ENCODE measurements at regions not wholly inside any gene's neighbourhood (a gene's known extent, or its start where the extent isn't known, plus 50 kb on each side); places are given as distances from the start of the nearest gene placed in this dataset.

GRCh38 chr13:60260440-60260839 lies 96.7 kb upstream of the DIAPH3 start:
- H3K4me1 ChIP-seq: no peaks in the 10 kb centered on the region
- H3K36me3 ChIP-seq: no peaks in the 10 kb centered on the region
- TF ChIP-seq, protein P1, sequence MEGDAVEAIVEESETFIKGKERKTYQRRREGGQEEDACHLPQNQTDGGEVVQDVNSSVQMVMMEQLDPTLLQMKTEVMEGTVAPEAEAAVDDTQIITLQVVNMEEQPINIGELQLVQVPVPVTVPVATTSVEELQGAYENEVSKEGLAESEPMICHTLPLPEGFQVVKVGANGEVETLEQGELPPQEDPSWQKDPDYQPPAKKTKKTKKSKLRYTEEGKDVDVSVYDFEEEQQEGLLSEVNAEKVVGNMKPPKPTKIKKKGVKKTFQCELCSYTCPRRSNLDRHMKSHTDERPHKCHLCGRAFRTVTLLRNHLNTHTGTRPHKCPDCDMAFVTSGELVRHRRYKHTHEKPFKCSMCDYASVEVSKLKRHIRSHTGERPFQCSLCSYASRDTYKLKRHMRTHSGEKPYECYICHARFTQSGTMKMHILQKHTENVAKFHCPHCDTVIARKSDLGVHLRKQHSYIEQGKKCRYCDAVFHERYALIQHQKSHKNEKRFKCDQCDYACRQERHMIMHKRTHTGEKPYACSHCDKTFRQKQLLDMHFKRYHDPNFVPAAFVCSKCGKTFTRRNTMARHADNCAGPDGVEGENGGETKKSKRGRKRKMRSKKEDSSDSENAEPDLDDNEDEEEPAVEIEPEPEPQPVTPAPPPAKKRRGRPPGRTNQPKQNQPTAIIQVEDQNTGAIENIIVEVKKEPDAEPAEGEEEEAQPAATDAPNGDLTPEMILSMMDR (IDR thresholded peaks at IDR 0.05): no peak
- H3K27me3 ChIP-seq: no peaks in the 10 kb centered on the region
- no peak overlapping the region for H3K27ac ChIP-seq
- no peak for DNase-seq (ENCODE audit: low spot score)
- H3K4me3 ChIP-seq: no peak overlapping the region
- peaks cover 0 to 17% of the 10 kb centered on the region in 2 donors for H3K9me3 ChIP-seq

DNA sequence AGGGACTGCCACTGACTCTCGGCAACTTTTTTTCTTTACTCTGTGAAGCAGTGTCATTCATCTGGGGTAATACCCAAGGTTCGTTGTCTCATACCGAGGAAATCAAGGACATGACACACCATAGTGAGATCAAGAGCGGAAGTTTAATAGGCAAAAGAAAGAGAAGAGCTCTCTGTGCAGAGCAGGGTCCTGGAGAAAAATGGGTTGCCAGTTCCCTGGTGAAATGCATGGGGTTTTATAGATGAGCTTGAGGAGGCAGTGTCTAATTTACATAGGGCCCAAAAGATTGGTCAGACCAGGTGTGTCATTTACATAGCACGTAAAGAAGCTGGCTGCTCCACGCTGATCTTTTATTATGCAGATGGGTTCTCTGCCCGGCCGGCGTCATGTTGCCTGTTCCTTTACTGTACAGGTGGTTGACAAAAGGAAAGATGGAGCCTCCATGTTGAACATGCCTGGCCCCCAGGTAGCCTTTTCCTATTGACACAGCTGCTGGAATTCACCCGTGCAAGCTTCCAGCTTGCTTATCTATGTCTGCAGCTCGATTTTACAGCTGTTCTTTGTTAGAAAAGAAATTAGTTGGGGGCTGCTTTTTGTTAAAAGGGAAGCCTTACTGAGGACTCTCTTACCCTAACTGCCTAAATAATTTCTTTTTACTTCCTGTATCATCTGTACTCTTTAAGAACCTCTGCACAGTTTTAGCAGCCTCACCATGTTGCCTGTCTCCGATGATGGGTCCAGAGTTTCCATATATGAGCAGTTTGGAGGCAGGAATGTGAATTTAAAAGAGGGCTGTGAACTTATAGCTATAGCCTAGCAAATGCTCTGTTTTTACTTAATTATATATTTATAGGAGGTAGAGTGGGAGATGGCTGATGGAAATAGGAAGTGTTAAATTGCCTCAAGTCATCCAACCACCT lies 98.0 kb upstream of the DIAPH3 start:
- no peak for DNase-seq (ENCODE audit: low spot score)
- no peaks in the 10 kb centered on the region for H3K27me3 ChIP-seq
- TF ChIP-seq, protein P1 (IDR thresholded peaks at IDR 0.05): no peak

GRCh38 chr13:60265566-60265965 lies 101.8 kb upstream of the DIAPH3 start:
- Histone ChIP-seq H3K4me1 (no peaks in the 10 kb centered on the region), H3K27ac (no peak overlapping the region), H3K36me3 (no peaks in the 10 kb centered on the region), H3K9me3 (peaks cover 0 to 9% of the 10 kb centered on the region in 2 donors), H3K4me3 (no peak overlapping the region), H3K27me3 (no peaks in the 10 kb centered on the region)
- no peak for DNase-seq (ENCODE audit: low spot score)
- TF ChIP-seq, protein P1 (IDR thresholded peaks at IDR 0.05): no peak

More for the DNA sequence above, 98.0 kb upstream of the DIAPH3 start:
- H3K36me3 ChIP-seq: no peaks in the 10 kb centered on the region
- H3K9me3 ChIP-seq: peaks cover 0 to 14% of the 10 kb centered on the region in 2 donors
- H3K4me1 ChIP-seq: no peaks in the 10 kb centered on the region
- H3K27ac ChIP-seq: no peak overlapping the region
- H3K4me3 ChIP-seq: no peak overlapping the region

DNA sequence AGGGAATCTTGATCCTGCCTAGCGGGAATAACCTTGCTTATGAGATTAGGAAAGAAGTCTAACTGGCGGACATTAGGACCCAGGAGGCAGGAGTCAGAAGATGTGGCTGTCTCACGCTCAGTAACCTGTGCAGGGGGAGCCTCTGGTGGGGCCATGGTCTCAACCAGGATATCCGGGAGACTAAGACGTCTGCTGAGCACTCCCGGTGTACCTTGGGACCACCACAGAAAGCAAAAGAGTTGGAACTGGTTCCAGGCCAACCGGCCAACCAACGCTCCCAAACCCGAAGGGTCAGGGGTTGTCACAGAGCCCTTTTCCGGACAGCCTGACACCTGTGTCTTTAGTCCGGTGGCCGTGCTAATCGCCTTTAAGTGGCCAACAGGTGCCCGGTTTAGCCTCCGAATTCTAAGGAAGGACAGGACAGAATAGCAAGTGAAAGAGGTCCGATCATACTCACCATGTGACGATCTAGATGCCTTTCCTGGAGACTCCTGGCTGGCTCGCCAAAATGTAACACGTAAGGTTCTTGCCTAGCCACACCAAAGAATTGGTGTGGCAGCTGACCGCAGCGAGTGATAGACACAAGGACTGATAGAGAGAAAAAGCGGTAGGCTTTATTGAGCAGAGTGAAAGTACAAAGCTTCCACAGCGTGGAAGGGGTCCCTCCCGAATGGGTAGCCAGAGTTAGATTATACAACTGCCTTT lies 103.9 kb upstream of the DIAPH3 start:
- Histone ChIP-seq H3K36me3 (no peaks in the 10 kb centered on the region), H3K4me1 (no peaks in the 10 kb centered on the region), H3K27ac (no peak overlapping the region), H3K4me3 (peak overlapping the region; percentile 38 to 40), H3K9me3 (peaks cover 0 to 9% of the 10 kb centered on the region in 2 donors), H3K27me3 (no peaks in the 10 kb centered on the region)
- DNase-seq (ENCODE audit: low spot score): no peak
- TF ChIP-seq, protein P1 (IDR thresholded peaks at IDR 0.05): no peak

GRCh38 chr13:60268203-60268555 lies 104.5 kb upstream of the DIAPH3 start:
- no peak for DNase-seq (ENCODE audit: low spot score)
- Histone ChIP-seq H3K4me3 (peak overlapping the region; percentile 38 to 40), H3K4me1 (no peaks in the 10 kb centered on the region), H3K36me3 (no peaks in the 10 kb centered on the region), H3K9me3 (peaks cover 0 to 4% of the 10 kb centered on the region in 2 donors), H3K27ac (no peak overlapping the region), H3K27me3 (no peaks in the 10 kb centered on the region)
- TF ChIP-seq, protein P1 (IDR thresholded peaks at IDR 0.05): no peak

Data from right atrium auricular region (tissue), 2 donors.